Natural killer cell (primary cell): ENCODE measurements at regions not wholly inside any gene's neighbourhood (a gene's known extent, or its start where the extent isn't known, plus 50 kb on each side); places are given as distances from the start of the nearest gene placed in this dataset.

ENCODE experiments used
- ATAC-seq, 3 donors: fragments of 150-1000 bp in 2 of 3; fragments of 200-7000 bp in 1 of 3; cut with Tn5 transposase; 1 replicate in 1 of 3; 2 replicates in 2 of 3; pipeline ENCODE4 v1.10.0; 2021; ENCODE audit warnings: mild to moderate bottlenecking in 2 of 3, moderate library complexity in 2 of 3
- DNase-seq, 2 donors: peaks; one replicate each; pipeline versions ENCODE4 v3.0.0 to v3.0.0-alpha.2; 2013 to 2021; ENCODE audit warnings: mixed read lengths in 1 of 2
- H3K27ac ChIP-seq: one replicate; pipeline ENCODE4 v1.5.1; 2013; ENCODE audit warnings: mild to moderate bottlenecking, low read length
- H3K27me3 ChIP-seq: one replicate; pipeline ENCODE4 v1.6.1; 2013; ENCODE audit warnings: low read length; ENCODE audit not compliant: control insufficient read depth, insufficient read depth
- H3K36me3 ChIP-seq: one replicate; pipeline ENCODE4 v1.6.1; 2013; ENCODE audit warnings: low read length; ENCODE audit not compliant: control insufficient read depth, insufficient read depth
- H3K4me1 ChIP-seq: one replicate; pipeline ENCODE4 v1.6.1; 2013; ENCODE audit warnings: low read length; ENCODE audit not compliant: control insufficient read depth, insufficient read depth
- H3K4me3 ChIP-seq: one replicate; pipeline ENCODE4 v1.5.1; 2013; ENCODE audit warnings: low read length
- H3K9me3 ChIP-seq: one replicate; pipeline ENCODE4 v1.6.1; 2013; ENCODE audit warnings: low read length; ENCODE audit not compliant: control insufficient read depth, insufficient read depth
- H3K27ac Mint-ChIP-seq, 2 donors: one replicate each; pipeline ENCODE4 v1.8.0; 2022; ENCODE audit warnings: mild to moderate bottlenecking in 2 of 2, mixed read lengths in 2 of 2, moderate library complexity in 1 of 2
- H3K27me3 Mint-ChIP-seq, 2 donors: one replicate each; pipeline ENCODE4 v1.8.0; 2022; ENCODE audit warnings: low read depth in 2 of 2, mixed read lengths in 2 of 2
- H3K36me3 Mint-ChIP-seq: one replicate; pipeline ENCODE4 v1.8.0; 2022; ENCODE audit warnings: mixed read lengths
- H3K4me1 Mint-ChIP-seq, 2 donors: one replicate each; pipeline ENCODE4 v1.8.0; 2022; ENCODE audit warnings: mixed read lengths in 2 of 2
- H3K4me3 Mint-ChIP-seq: one replicate; pipeline ENCODE4 v1.8.0; 2022; ENCODE audit warnings: mild to moderate bottlenecking, moderate library complexity, mixed read lengths
- H3K9me3 Mint-ChIP-seq, 2 donors: one replicate each; pipeline ENCODE4 v1.8.0; 2022; ENCODE audit warnings: mixed read lengths in 2 of 2
- CTCF ChIP-seq: fragments of 200-600 bp; IDR thresholded peaks from one replicate; pipeline ENCODE4 v1.8.0; 2022; ENCODE audit warnings: antibody characterized with exemption
- WGBS: methylation state at CpG from one replicate; pipeline ENCODE4 v1.1.7; 2013; ENCODE audit warnings: missing lambda C conversion rate; ENCODE audit not compliant: insufficient coverage; 5-methylcytosine and 5-hydroxymethylcytosine counted together
- intact Hi-C: fragments of 100-400 bp; cut with micrococcal nuclease; formaldehyde crosslinking; loops from one replicate; pipeline ENCODE4 v1.14.2; 2022

GRCh38 chrX:94551831-94552230 is 877.8 kb downstream of the FAM133A start:
- Mint-ChIP-seq H3K27ac (no peak overlapping the region), H3K4me1 (no peaks in the 10 kb centered on the region), H3K27me3 (no peaks in the 10 kb centered on the region), H3K9me3 (peaks cover 2 to 7% of the 10 kb centered on the region in 2 donors), H3K4me3 (no peak overlapping the region), H3K36me3 (no peaks in the 10 kb centered on the region)
- 91% methylated on average over 3 of the region's 4 CpGs for WGBS
- intact Hi-C loops = no loop called here
- Histone ChIP-seq H3K9me3 (no peaks in the 10 kb centered on the region), H3K4me1 (no peaks in the 10 kb centered on the region), H3K36me3 (no peaks in the 10 kb centered on the region), H3K4me3 (no peak overlapping the region), H3K27me3 (no peaks in the 10 kb centered on the region), H3K27ac (no peak overlapping the region)
- TF ChIP-seq CTCF = no peak
- DNase-seq = no peak
- no peak for ATAC-seq

GRCh38 chrX:94560930-94561329 is 886.9 kb downstream of the FAM133A start:
- H3K36me3 ChIP-seq = no peaks in the 10 kb centered on the region
- no peak overlapping the region for H3K4me3 Mint-ChIP-seq
- ATAC-seq (no peak), DNase-seq (no peak)
- WGBS = 78% methylated on average over 3 of the region's 4 CpGs
- no peaks in the 10 kb centered on the region for H3K4me1 ChIP-seq
- no peaks in the 10 kb centered on the region for H3K9me3 ChIP-seq
- no peaks in the 10 kb centered on the region for H3K4me1 Mint-ChIP-seq
- no peak for TF ChIP-seq CTCF
- no peak overlapping the region for H3K4me3 ChIP-seq
- H3K27ac Mint-ChIP-seq = no peak overlapping the region
- H3K27me3 ChIP-seq = no peaks in the 10 kb centered on the region
- H3K36me3 Mint-ChIP-seq = no peaks in the 10 kb centered on the region
- H3K9me3 Mint-ChIP-seq = peaks cover 5 to 6% of the 10 kb centered on the region in 2 donors
- H3K27ac ChIP-seq = no peak overlapping the region
- intact Hi-C loops = no loop called here
- no peaks in the 10 kb centered on the region for H3K27me3 Mint-ChIP-seq

GRCh38 chrX:94576367-94577004 is 902.5 kb downstream of the FAM133A start:
- no peaks in the 10 kb centered on the region for H3K9me3 ChIP-seq
- intact Hi-C loops = no loop called here
- H3K27me3 ChIP-seq = no peaks in the 10 kb centered on the region
- H3K4me3 Mint-ChIP-seq = no peak overlapping the region
- H3K27ac ChIP-seq = no peak overlapping the region
- no peaks in the 10 kb centered on the region for H3K4me1 Mint-ChIP-seq
- TF ChIP-seq CTCF = no peak
- peaks cover 0 to 3% of the 10 kb centered on the region in 2 donors for H3K9me3 Mint-ChIP-seq
- no peak for ATAC-seq
- 75% methylated on average over 1 of the region's 2 CpGs for WGBS
- H3K27me3 Mint-ChIP-seq = no peaks in the 10 kb centered on the region
- no peaks in the 10 kb centered on the region for H3K4me1 ChIP-seq
- DNase-seq = no peak
- H3K27ac Mint-ChIP-seq = no peak overlapping the region
- H3K4me3 ChIP-seq = no peak overlapping the region
- no peaks in the 10 kb centered on the region for H3K36me3 ChIP-seq
- H3K36me3 Mint-ChIP-seq = no peaks in the 10 kb centered on the region

GRCh38 chrX:94600077-94600476 is 926.1 kb downstream of the FAM133A start:
- Mint-ChIP-seq H3K9me3 (no peaks in the 10 kb centered on the region), H3K27me3 (no peaks in the 10 kb centered on the region), H3K4me3 (no peak overlapping the region), H3K36me3 (no peaks in the 10 kb centered on the region), H3K27ac (no peak overlapping the region), H3K4me1 (no peaks in the 10 kb centered on the region)
- H3K27me3 ChIP-seq = no peaks in the 10 kb centered on the region
- ATAC-seq = no peak
- intact Hi-C loops = no loop called here
- 82% methylated on average over 5 of the region's 6 CpGs for whole genome bisulfite sequencing
- no peak overlapping the region for H3K27ac ChIP-seq
- no peaks in the 10 kb centered on the region for H3K9me3 ChIP-seq
- no peaks in the 10 kb centered on the region for H3K36me3 ChIP-seq
- no peaks in the 10 kb centered on the region for H3K4me1 ChIP-seq
- no peak for DNase-seq
- H3K4me3 ChIP-seq = no peak overlapping the region
- TF ChIP-seq CTCF = no peak
